ENCODE measurements at regions not wholly inside any gene's neighbourhood (a gene's known extent, or its start where the extent isn't known, plus 50 kb on each side); places are given as distances from the start of the nearest gene placed in this dataset.

- Histone ChIP-seq H3K4ac (ENCODE audit: low read length) (no peak overlapping the region), H3K14ac (ENCODE audit: low read length) (no peak overlapping the region), H2AFZ (ENCODE audit: low read length) (no peak overlapping the region), H2BK15ac (ENCODE audit: low read length) (no peak overlapping the region), H3K4me1 (ENCODE audit: control insufficient read depth in 2 of 2, insufficient read depth in 1 of 2, low read depth in 1 of 2, low read length in 2 of 2) (peaks cover 0 to 4% of the 10 kb centered on the region in 2 donors), H2AK5ac (ENCODE audit: low read depth, low read length) (no peak overlapping the region), H3K9ac (ENCODE audit: low read depth, low read length, poor library complexity) (no peak overlapping the region), H3K18ac (ENCODE audit: low read length) (no peak overlapping the region), H4K91ac (ENCODE audit: low read depth, low read length, poor library complexity) (no peak overlapping the region), H3K9me3 (replicated peaks in 1 of 2; ENCODE audit: control insufficient read depth in 2 of 2, insufficient read depth in 1 of 2, low read depth in 1 of 2, low read length in 2 of 2) (no peaks in the 10 kb centered on the region), H3K4me3 (ENCODE audit: low read length in 2 of 2) (no peak overlapping the region), H3K27ac (replicated peaks; ENCODE audit: low read length) (no peak overlapping the region), H2BK120ac (ENCODE audit: low read depth, low read length) (no peak overlapping the region), H2BK12ac (ENCODE audit: low read length) (no peak overlapping the region), H3K27me3 (ENCODE audit: control insufficient read depth in 3 of 3, insufficient read depth in 3 of 3, low read depth in 1 of 3, low read length in 3 of 3) (peaks cover 0 to 8% (median 0%) of the 10 kb centered on the region in 3 experiments), H3K36me3 (replicated peaks in 1 of 2; ENCODE audit: control insufficient read depth in 2 of 2, insufficient read depth in 2 of 2, low read length in 2 of 2) (no peaks in the 10 kb centered on the region), H3K79me1 (ENCODE audit: low read depth, low read length) (no peaks in the 10 kb centered on the region), H3K4me2 (ENCODE audit: insufficient read depth, low read length, poor library complexity, severe bottlenecking) (no peak overlapping the region), H4K8ac (ENCODE audit: low read depth, low read length) (peak overlapping the region; percentile 19), H3K23ac (ENCODE audit: low read depth, low read length, poor library complexity) (no peak overlapping the region), H2BK5ac (ENCODE audit: low read length) (no peak overlapping the region)
- WGBS, 2 donors (ENCODE audit: extremely low coverage in 2 of 2, insufficient read length in 2 of 2, insufficient replicate concordance in 1 of 2) = no CpG with 5 or more reads among the region's 9 CpGs
- no peak for DNase-seq (ENCODE audit: low spot score)
Measured at GRCh38 chr6:159525445-159526025, 167.5 kb downstream of the SOD2 start.

GRCh38 chr6:159522877-159523547 is 170.0 kb downstream of the SOD2 start:
- no peak overlapping the region for H2BK120ac ChIP-seq (ENCODE audit: low read depth, low read length)
- peaks cover 0 to 4% of the 10 kb centered on the region in 2 donors for H3K4me1 ChIP-seq (ENCODE audit: control insufficient read depth in 2 of 2, insufficient read depth in 1 of 2, low read depth in 1 of 2, low read length in 2 of 2)
- no peaks in the 10 kb centered on the region for H3K9me3 ChIP-seq (replicated peaks in 1 of 2; ENCODE audit: control insufficient read depth in 2 of 2, insufficient read depth in 1 of 2, low read depth in 1 of 2, low read length in 2 of 2)
- H3K18ac ChIP-seq (ENCODE audit: low read length) = no peak overlapping the region
- WGBS, 2 donors (ENCODE audit: extremely low coverage in 2 of 2, insufficient read length in 2 of 2, insufficient replicate concordance in 1 of 2) = no CpG with 5 or more reads among the region's 4 CpGs
- H3K27ac ChIP-seq (replicated peaks; ENCODE audit: low read length) = no peak overlapping the region
- no peak overlapping the region for H2BK15ac ChIP-seq (ENCODE audit: low read length)
- H3K36me3 ChIP-seq (replicated peaks in 1 of 2; ENCODE audit: control insufficient read depth in 2 of 2, insufficient read depth in 2 of 2, low read length in 2 of 2) = no peaks in the 10 kb centered on the region
- peaks cover 0 to 6% (median 0%) of the 10 kb centered on the region in 3 experiments for H3K27me3 ChIP-seq (ENCODE audit: control insufficient read depth in 3 of 3, insufficient read depth in 3 of 3, low read depth in 1 of 3, low read length in 3 of 3)
- H2BK5ac ChIP-seq (ENCODE audit: low read length) = no peak overlapping the region
- no peak overlapping the region for H3K14ac ChIP-seq (ENCODE audit: low read length)
- H3K4me2 ChIP-seq (ENCODE audit: insufficient read depth, low read length, poor library complexity, severe bottlenecking) = no peak overlapping the region
- H2BK12ac ChIP-seq (ENCODE audit: low read length) = no peak overlapping the region
- H4K91ac ChIP-seq (ENCODE audit: low read depth, low read length, poor library complexity) = no peak overlapping the region
- no peak overlapping the region for H3K23ac ChIP-seq (ENCODE audit: low read depth, low read length, poor library complexity)
- no peak overlapping the region for H3K4me3 ChIP-seq (ENCODE audit: low read length in 2 of 2)
- no peak overlapping the region for H4K8ac ChIP-seq (ENCODE audit: low read depth, low read length)
- no peak overlapping the region for H3K9ac ChIP-seq (ENCODE audit: low read depth, low read length, poor library complexity)
- no peak overlapping the region for H2AK5ac ChIP-seq (ENCODE audit: low read depth, low read length)
- H2AFZ ChIP-seq (ENCODE audit: low read length) = no peak overlapping the region
- DNase-seq (ENCODE audit: low spot score) = no peak
- no peaks in the 10 kb centered on the region for H3K79me1 ChIP-seq (ENCODE audit: low read depth, low read length)
- H3K4ac ChIP-seq (ENCODE audit: low read length) = no peak overlapping the region

- H3K4me2 ChIP-seq (ENCODE audit: insufficient read depth, low read length, poor library complexity, severe bottlenecking) = no peak overlapping the region
- no peak overlapping the region for H2AK5ac ChIP-seq (ENCODE audit: low read depth, low read length)
- H2AFZ ChIP-seq (ENCODE audit: low read length) = no peak overlapping the region
- H2BK12ac ChIP-seq (ENCODE audit: low read length) = no peak overlapping the region
- H4K91ac ChIP-seq (ENCODE audit: low read depth, low read length, poor library complexity) = no peak overlapping the region
- H3K4ac ChIP-seq (ENCODE audit: low read length) = no peak overlapping the region
- no peak overlapping the region for H2BK5ac ChIP-seq (ENCODE audit: low read length)
- H3K27me3 ChIP-seq (ENCODE audit: control insufficient read depth in 3 of 3, insufficient read depth in 3 of 3, low read depth in 1 of 3, low read length in 3 of 3) = peaks cover 0 to 4% (median 0%) of the 10 kb centered on the region in 3 experiments
- H3K79me1 ChIP-seq (ENCODE audit: low read depth, low read length) = no peaks in the 10 kb centered on the region
- no peak overlapping the region for H3K27ac ChIP-seq (replicated peaks; ENCODE audit: low read length)
- H4K8ac ChIP-seq (ENCODE audit: low read depth, low read length) = no peak overlapping the region
- no peak overlapping the region for H2BK15ac ChIP-seq (ENCODE audit: low read length)
- peaks cover 0 to 4% of the 10 kb centered on the region in 2 donors for H3K4me1 ChIP-seq (ENCODE audit: control insufficient read depth in 2 of 2, insufficient read depth in 1 of 2, low read depth in 1 of 2, low read length in 2 of 2)
- no peak overlapping the region for H3K14ac ChIP-seq (ENCODE audit: low read length)
- no peak overlapping the region for H3K23ac ChIP-seq (ENCODE audit: low read depth, low read length, poor library complexity)
- DNase-seq (ENCODE audit: low spot score) = no peak
- no peak overlapping the region for H3K9ac ChIP-seq (ENCODE audit: low read depth, low read length, poor library complexity)
- H3K36me3 ChIP-seq (replicated peaks in 1 of 2; ENCODE audit: control insufficient read depth in 2 of 2, insufficient read depth in 2 of 2, low read length in 2 of 2) = no peaks in the 10 kb centered on the region
- H3K9me3 ChIP-seq (replicated peaks in 1 of 2; ENCODE audit: control insufficient read depth in 2 of 2, insufficient read depth in 1 of 2, low read depth in 1 of 2, low read length in 2 of 2) = no peaks in the 10 kb centered on the region
- H2BK120ac ChIP-seq (ENCODE audit: low read depth, low read length) = no peak overlapping the region
- no peak overlapping the region for H3K18ac ChIP-seq (ENCODE audit: low read length)
- no peak overlapping the region for H3K4me3 ChIP-seq (ENCODE audit: low read length in 2 of 2)
Measured at GRCh38 chr6:159521962-159522361, 171.1 kb downstream of the SOD2 start.

GRCh38 chr6:159520002-159520401 is 173.0 kb downstream of the SOD2 start:
- no peak overlapping the region for H2BK12ac ChIP-seq (ENCODE audit: low read length)
- no peaks in the 10 kb centered on the region for H3K4me1 ChIP-seq (ENCODE audit: control insufficient read depth in 2 of 2, insufficient read depth in 1 of 2, low read depth in 1 of 2, low read length in 2 of 2)
- H3K27ac ChIP-seq (replicated peaks; ENCODE audit: low read length) = no peak overlapping the region
- H2BK120ac ChIP-seq (ENCODE audit: low read depth, low read length) = no peak overlapping the region
- H3K23ac ChIP-seq (ENCODE audit: low read depth, low read length, poor library complexity) = no peak overlapping the region
- DNase-seq (ENCODE audit: low spot score) = no peak
- H3K27me3 ChIP-seq (ENCODE audit: control insufficient read depth in 3 of 3, insufficient read depth in 3 of 3, low read depth in 1 of 3, low read length in 3 of 3) = peaks cover 0 to 4% (median 0%) of the 10 kb centered on the region in 3 experiments
- H2AK5ac ChIP-seq (ENCODE audit: low read depth, low read length) = no peak overlapping the region
- H3K4ac ChIP-seq (ENCODE audit: low read length) = no peak overlapping the region
- no peak overlapping the region for H2BK5ac ChIP-seq (ENCODE audit: low read length)
- no peak overlapping the region for H3K4me3 ChIP-seq (ENCODE audit: low read length in 2 of 2)
- no peak overlapping the region for H3K9ac ChIP-seq (ENCODE audit: low read depth, low read length, poor library complexity)
- no peak overlapping the region for H4K91ac ChIP-seq (ENCODE audit: low read depth, low read length, poor library complexity)
- H3K14ac ChIP-seq (ENCODE audit: low read length) = peak overlapping the region; percentile 2
- no peaks in the 10 kb centered on the region for H3K9me3 ChIP-seq (replicated peaks in 1 of 2; ENCODE audit: control insufficient read depth in 2 of 2, insufficient read depth in 1 of 2, low read depth in 1 of 2, low read length in 2 of 2)
- no peak overlapping the region for H2BK15ac ChIP-seq (ENCODE audit: low read length)
- H4K8ac ChIP-seq (ENCODE audit: low read depth, low read length) = no peak overlapping the region
- no peak overlapping the region for H3K18ac ChIP-seq (ENCODE audit: low read length)
- no peaks in the 10 kb centered on the region for H3K79me1 ChIP-seq (ENCODE audit: low read depth, low read length)
- H3K4me2 ChIP-seq (ENCODE audit: insufficient read depth, low read length, poor library complexity, severe bottlenecking) = no peak overlapping the region
- H3K36me3 ChIP-seq (replicated peaks in 1 of 2; ENCODE audit: control insufficient read depth in 2 of 2, insufficient read depth in 2 of 2, low read length in 2 of 2) = no peaks in the 10 kb centered on the region
- no peak overlapping the region for H2AFZ ChIP-seq (ENCODE audit: low read length)

Measured in neuronal stem cell (in vitro differentiated cells).